HG03354 (cell line): ENCODE measurements at regions not wholly inside any gene's neighbourhood (a gene's known extent, or its start where the extent isn't known, plus 50 kb on each side); places are given as distances from the start of the nearest gene placed in this dataset.

Source experiments
- ATAC-seq: cut with Tn5 transposase; IDR thresholded peaks from one replicate; pipeline ENCODE4 v1.9.1; 2021; ENCODE audit warnings: mild to moderate bottlenecking; ENCODE audit not compliant: unreplicated experiment, poor library complexity, severe bottlenecking

DNA sequence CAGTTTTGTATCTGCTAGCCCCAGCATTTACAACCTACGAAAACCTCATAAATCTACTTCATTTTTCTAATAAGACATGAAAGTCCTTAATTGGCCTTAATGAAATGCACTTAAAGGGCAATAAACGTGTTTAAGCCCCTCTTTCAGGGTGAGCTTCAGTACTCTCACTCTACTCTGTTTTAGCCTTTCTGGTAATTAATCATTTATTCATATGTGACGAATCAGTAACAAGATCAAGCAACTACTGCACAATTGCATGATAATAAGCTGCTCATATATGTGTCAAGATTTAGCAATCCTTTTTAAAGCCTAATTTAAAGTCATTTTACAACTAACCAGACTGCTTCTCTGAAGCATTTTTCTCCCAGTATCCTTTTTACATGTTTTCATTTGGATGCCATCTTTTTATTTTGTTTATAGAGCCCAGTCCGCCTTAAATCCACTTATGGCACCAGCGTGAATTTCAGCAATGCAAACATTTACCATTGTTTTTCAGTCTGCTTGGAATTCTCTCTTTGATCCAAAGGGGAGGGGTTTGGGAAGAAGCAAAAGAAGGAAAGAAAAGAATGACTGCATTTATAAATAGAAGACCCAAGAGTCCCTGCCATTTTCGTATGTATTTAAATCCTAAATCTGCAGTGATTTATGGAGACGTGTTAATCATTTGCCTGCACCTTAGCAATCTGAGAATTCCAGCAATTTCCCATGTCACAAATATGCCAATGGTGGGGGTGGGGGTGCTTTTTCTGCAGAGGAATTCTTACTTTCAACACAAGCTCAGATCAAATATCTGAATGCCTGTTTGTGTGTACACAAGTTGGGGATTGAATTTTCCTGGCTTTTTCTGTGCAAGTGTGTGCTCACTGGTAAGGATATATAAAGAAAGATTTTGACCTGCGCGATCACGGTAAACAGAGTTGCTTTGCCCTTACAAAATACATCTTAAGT, 230.8 kb upstream of the TBC1D5 start:
- no peak for ATAC-seq

DNA sequence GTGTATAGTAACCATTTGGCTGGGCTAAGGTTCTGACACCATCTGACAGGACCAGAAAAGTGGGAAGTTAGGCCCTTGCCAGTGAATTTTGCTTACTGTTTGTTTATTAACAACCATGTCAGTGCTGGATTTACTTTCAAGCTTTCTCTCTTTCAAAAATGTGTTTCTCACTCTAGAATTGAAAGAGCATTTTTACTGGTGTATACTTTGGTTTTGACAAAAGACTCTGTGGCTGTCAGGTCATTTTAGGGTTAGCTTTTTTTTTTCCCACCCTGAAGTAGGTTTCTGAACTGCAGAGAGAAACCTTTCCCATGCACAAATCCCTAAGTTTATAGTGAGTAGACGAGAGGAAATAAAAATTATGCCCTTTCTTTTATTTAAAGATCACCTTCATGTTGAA, 230.0 kb upstream of the TBC1D5 start:
- no peak for ATAC-seq

DNA sequence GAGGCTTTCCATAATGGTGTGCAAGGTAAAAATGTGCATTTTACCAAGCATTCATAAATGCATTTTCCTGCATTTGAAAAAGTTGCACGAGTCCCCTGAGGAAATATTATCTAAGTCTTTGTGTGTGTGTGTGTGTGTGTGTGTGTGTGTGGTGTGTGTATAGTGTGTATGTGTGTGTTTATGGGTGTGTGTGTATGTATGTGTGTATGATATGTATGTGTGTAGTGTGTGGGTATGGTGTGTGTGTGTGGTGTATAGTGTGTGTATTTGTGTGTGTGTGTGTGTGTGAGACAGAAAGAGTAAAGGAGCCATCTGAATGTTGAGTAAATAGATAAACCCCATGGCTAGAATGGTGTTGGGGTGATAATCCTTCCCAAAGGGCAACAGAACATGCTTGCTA, 229.6 kb upstream of the TBC1D5 start:
- no peak for ATAC-seq

DNA sequence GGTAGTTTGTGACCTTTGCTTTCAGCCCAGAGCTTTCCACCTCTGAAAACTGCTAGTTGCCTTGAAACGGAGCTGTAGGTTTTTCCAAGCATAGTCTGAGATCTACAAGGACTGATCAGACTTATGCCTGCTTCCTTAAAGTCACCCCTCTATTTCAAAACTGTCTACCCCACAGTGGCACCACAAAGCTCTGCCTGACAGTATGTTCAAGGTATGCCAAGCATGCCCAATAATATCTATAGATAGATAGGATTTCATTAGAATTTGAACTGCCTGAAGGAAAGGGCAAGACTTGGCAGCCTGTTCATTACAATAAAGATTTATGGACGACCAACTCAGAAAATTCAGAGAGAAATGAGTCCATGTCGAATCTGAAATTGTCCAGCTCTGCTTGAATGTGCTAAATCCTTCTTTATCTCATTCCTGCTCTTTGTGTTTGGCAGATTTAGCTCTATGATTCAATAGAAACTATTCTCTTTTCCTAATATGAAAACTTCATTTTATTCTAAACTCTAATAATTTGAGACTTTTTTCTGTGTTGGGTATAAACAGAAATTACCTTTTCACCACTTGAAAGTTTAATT, 227.6 kb upstream of the TBC1D5 start:
- ATAC-seq: no peak

DNA sequence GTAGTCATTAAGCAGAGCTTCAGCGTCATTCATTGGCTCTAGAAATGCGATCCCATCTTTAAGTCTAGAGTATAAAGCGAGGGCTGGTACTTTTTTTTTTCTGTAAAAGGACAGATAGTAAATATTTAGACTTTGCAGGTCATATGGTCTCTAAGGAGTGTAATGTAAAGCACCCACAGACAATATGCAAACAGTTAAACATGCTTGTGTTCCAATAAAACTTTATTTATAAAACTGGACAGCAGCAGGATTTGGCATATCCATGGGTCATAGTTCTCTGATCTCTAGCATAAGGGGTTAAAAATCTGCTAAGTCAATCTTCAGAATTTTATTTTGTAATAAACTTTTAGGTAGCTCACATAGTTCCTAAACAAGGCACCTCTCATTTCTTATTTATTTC, 226.8 kb upstream of the TBC1D5 start:
- ATAC-seq: no peak

DNA sequence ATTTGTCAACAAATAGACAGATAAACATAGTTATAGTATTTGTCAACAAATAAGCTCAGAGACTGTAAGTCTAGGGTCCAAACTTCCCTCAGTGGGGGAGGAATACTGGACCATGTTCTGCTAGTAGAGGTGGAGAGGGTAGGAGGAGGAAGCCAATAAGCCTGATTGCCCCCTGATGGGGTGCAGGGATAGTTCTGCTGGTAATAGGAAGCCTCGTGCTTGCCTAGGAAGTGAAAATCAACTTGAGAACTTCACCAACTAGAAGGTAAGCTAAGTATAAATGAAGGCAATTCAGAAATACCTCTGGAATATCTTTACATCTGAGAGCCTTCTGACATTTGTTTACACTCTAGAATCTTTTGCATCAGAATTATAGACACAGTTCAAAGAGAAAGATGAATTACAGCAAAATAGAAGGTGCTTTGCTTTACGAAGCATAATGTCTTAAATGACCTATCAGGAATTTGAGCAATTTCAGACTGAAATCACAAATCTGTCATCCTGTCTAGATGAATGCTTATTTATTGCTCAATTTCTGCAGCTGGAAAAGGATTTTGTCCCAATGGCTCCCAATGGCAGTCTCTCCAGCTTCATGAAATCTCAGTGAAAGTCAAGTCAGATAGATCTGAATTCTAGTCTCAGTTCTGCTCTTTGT, 225.6 kb upstream of the TBC1D5 start:
- no peak for ATAC-seq

DNA sequence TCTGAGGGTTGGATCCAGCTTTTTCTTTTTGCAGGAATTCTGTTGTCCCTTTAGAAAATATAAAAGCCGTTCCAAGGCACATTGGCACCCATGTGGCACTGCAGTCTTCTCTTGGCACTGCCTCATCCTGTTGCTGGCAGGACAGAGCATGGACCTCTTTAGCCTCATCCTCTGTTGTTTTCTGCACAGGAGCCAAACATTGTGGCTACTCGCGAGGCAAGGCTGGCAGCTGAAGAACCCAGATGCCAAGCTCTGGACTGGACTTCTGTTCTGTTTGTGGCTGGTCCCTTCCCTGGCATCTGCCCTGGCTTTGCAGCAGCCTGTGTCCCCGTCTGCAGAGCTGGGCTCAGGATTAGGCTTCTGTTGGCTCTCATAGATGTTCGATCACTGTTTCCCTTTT, 224.7 kb upstream of the TBC1D5 start:
- no peak for ATAC-seq

DNA sequence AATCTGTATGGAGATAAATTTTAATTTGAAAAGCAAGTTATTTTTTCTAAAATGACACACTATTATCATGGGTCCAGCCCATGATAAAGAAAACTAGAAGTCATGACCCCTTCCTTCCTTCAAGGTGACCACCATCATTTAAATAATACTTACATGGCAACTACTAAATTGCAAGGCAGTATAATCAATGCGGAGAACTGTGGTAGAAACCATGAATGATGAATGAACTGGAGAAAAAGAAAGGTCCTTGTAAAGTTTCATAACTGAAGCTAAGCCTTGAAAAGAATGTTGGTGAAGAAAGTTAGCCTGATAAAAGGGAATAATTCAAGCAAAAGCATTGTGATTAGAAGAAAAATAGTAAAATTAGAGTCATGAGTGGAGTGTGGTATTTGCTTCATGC, 222.9 kb upstream of the TBC1D5 start:
- no peak for ATAC-seq

DNA sequence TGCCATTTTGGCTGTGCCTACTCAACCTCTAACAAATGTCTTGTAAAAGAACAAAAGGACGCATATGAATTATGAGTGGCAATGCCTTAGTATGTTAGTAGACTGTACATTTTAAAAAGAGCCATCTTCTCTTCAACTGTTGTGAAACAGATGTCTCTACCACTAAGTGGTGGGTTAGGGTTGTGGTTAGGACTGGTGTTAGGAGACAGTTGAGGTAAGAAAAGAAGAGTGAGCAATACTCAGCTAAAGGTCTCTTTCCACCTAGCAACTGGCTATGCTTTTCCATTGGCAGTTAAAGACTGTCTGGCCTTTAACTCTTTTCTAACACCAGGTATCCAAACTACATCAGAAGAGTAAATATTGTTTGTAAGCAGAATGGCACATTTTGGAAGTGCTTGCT, 221.7 kb upstream of the TBC1D5 start:
- no peak for ATAC-seq

DNA sequence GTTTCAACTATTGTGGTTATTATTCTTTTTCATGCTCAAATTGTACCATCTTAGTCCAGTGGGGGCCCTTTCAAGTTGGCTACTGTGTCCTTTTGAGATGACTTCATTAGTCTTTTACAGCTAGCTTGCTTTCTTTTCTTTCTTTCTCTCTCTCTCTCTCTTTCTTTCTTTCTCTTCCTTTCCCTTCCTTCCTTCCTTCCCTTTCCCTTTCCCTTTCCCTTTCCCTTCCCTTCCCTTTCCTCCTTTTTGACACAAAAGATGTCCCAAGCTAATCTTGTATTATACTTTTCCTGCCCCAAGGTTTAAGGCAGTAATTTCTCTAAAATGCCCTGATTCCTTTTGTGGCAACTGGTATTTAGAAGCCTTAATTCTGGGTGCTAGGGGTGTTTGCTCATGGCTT, 213.0 kb upstream of the TBC1D5 start:
- no peak for ATAC-seq

DNA sequence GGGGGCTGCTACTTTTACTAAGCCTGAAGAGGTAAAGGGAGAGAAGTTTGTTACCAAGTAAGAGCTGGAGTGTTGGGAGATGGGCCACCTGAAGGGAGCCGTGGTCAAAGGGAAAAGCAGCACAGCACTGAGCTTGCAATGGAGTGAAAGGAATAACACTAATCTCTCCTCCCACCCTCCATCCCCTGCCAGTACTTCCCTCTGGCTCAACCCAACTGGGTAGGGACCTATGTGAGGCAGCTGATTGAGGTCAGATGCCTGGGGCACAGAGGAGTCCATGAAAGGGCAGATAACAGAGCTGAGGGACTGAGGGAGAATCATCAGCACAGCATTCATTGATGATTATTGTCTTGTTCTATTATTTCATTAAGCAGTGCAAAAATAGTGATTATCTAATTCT, 212.4 kb upstream of the TBC1D5 start:
- ATAC-seq: no peak

DNA sequence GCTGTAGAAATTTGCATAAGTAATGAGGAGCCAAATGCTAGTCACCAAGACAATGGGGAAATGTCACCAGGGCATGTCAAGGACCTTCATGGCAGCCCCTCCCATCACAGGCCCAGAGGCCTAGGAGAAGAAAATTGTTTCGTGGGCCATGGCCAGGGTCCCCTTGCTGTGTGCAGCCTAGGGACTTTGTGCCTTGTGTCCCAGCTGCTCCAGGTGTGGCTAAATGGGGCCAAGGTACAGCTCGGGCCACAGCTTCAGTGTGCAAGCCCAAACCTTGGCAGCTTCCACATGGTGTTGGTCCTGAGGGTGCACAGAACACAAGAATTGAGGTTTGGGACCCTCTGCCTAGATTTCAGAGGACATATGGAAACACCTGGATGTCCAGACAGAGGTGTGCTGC, 208.8 kb upstream of the TBC1D5 start:
- no peak for ATAC-seq

DNA sequence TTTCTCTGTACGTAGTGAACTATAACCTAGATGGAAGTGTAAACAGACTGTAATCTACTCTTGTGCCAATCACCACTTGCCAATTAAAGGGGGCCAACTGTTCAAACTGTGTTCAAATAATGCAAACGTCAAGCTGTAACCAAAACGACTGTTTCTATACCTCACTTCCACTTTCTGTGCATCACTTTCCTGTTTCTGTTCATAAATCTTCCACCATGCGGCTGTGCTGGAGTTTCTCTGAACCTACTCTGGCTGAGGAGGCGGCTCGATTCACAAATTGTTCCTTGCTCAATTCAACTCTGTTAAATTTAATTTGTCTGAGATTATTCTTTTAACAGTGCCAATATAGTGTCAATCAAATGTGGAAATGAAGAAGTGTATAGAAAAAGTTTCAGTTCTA, 206.7 kb upstream of the TBC1D5 start:
- no peak for ATAC-seq

DNA sequence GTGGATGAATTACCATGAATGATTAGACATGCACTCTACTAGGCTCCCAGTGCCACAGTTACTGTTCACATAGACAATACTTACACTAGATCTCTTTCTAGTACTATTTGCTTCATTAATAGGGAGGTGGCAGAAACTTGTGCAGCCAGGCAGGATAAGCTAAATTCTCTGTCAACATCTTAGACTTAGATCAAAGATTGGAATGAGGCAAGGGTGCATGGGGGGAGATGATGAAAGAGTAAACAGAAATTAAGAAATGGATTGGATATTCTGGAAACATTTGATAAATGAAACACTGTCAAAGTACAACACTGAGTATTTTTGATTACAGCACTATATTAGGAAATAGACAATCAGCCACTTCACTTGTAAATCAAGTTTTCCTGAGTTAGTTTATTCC, 205.4 kb upstream of the TBC1D5 start:
- ATAC-seq: no peak

DNA sequence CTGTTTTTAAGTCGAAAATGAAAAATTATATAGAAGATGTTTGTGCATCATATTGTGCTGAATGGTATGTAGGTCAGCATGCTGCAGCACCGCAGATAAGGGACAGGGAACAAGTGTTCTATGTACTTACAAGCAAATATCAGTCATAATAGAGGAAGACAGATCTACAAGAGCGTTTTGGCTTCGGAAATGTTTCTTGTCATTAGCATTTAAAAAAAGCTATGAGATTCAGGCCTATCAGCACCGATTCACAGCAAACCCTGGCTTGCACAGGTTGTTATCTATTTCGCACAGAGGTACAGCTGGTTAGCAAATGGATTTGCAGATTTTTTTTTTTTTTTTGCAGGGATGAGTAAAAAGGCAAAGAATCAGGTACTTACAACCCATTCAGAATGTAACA, 204.2 kb upstream of the TBC1D5 start:
- ATAC-seq: no peak

DNA sequence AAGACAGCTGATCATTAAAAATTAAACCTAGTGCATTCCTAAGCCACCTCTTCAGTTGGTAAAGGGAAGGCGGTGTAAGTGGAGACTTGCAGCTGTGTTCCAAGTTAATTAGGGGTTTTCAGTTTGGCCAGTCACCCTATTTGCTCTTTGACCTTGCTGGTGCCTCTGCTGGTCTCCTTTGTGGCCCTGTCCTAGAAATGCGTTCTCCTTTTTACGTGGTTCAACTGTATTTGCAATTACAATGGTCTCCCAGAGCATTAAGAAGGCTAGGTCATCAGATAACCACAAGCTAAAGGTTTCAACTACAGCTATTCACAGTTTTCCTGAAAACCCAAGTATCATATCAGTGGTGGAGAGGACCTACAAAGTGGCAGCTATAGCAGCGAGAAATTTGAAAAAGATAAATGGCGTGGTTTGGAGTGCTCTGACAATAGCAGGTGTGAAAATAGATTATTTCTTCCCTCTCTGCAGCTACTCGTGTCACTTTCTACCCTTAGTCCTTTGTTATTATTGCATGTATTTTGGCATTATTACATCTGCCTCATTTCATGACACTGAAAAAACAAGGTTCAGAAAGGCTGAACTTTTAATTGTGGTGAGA, 203.5 kb upstream of the TBC1D5 start:
- no peak for ATAC-seq

DNA sequence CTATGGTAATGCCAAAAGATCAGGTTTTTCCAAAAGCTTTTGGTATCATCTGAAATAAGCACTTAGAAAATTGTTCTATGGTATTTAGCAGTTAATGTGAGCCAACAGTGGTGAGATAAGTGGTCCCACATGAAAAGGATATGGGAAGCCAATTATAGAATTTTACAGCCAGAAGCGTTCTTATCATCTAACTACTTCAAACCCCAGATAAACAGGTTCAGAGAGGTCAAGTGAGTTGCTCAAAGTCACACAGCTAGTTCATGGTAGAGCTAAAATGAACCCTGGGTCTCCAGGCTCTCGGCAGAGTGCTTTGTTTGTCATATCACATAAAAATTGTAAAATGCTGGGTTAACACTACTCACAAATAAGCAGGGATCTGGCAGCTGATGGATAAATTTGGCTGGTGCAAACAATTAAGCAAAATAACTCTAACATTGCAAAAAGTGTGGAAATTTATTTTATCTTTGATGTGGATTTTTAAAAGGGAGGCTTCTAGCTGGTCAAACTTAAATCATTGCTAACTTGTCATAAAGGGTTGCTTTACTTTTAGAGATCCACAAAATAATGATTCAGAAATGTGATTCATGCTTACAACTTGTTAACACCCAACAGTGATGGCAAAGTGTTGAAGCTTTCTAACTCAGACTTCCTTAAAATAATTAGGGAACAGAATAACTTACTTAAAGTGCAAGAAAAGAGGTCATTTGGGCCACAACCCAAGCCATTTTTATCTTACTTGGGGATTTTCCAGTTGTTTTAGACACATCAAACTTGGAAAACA, 202.8 kb upstream of the TBC1D5 start:
- ATAC-seq: no peak

DNA sequence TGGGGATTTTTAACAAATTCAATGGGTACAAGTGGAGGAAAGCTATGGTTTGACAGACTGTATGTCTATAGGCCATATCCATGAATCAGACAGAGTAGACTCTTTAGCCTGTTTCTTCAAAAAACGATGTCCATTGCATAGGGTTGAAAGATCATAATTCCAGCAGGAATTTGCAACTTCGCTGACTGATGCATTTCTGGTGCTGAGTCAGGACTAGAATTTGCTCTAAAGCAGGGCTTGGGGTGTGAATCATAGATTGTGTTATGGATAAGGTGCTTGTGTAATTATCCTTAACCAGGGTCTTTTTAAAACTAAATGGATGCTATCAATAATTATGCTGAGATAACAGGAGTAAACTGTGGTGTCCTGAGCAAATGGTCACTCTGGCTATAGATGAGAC, 200.4 kb upstream of the TBC1D5 start:
- no peak for ATAC-seq

DNA sequence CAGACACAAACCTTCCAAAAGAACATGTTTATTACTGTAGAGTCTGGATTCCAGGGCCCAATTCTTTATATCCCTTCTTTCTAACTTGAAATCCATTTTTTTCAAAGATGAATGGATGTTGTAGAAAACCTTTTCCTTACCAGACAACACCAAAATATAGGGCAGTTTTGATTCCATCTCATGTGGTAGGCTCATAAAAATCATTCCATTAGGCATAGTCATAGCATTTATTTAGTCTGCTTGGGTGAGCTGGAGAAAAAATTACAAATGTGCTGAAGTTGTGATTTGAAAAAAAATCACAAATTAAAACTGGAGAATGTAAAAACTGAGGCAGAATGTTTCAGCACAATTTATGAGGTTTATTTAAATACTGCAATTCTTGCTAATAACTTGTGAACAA, 199.3 kb upstream of the TBC1D5 start:
- ATAC-seq: no peak

DNA sequence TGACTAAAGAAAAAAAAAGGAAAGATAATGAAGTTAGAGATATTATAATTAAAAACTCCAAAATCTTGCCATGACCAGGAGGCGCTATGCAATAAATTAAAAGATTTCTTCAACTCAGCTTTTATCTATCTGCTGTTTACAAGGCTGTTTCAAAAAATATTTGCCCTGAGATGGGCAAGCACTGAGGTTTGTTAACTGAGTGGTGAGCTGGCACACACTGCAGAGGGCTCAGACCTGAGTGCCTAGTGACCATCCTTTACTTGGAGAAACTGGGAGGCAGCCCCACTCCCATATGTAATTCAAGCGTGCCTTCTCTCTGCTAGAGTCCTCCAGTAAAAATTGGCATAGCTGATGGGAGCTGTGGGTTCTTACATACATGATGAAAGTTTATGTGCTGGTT, 198.7 kb upstream of the TBC1D5 start:
- ATAC-seq: no peak
